Transverse colon (tissue), 3 donors: ENCODE measurements at regions not wholly inside any gene's neighbourhood (a gene's known extent, or its start where the extent isn't known, plus 50 kb on each side); places are given as distances from the start of the nearest gene placed in this dataset.

ENCODE experiments used
- CTCF ChIP-seq, 5 experiments: fragments of 200-600 bp in 3 of 5; fragments of 450-650 bp in 2 of 5; sonication (generic) in 3 of 5; IDR thresholded peaks; 1 replicate in 2 of 5; 2 replicates in 3 of 5; pipeline ENCODE4 v1.5.1; 2016 to 2017; ENCODE audit warnings: antibody characterized with exemption in 5 of 5, inconsistent platforms in 3 of 5, mild to moderate bottlenecking in 2 of 5, moderate library complexity in 1 of 5
- POLR2A ChIP-seq: fragments of 450-650 bp; IDR thresholded peaks from one replicate; pipeline ENCODE4 v1.6.1; 2016; ENCODE audit warnings: antibody characterized with exemption, mild to moderate bottlenecking, moderate library complexity

DNA sequence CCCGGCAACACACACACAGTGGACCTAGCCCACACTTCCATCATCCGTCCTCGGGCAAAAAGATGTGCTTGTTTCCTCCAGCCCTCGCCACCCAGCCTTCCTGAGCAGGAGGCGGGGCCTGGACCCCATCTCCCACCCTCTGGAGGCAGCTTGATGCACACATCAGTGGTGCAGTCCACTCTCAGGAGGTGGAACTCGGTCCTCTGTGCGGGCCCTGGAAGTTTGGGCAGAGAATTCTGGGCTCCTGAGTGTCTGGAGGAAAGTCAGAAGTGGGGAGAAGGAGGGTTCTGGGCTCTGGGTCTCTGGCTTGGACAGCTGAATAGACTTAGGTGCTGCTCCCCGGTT, 54.0 kb upstream of the NEURL1B start:
- TF ChIP-seq POLR2A (no peak), CTCF (IDR thresholded peaks at IDR 0.05) (no peak)
